ENCODE measurements at regions not wholly inside any gene's neighbourhood (a gene's known extent, or its start where the extent isn't known, plus 50 kb on each side); places are given as distances from the start of the nearest gene placed in this dataset.

DNA sequence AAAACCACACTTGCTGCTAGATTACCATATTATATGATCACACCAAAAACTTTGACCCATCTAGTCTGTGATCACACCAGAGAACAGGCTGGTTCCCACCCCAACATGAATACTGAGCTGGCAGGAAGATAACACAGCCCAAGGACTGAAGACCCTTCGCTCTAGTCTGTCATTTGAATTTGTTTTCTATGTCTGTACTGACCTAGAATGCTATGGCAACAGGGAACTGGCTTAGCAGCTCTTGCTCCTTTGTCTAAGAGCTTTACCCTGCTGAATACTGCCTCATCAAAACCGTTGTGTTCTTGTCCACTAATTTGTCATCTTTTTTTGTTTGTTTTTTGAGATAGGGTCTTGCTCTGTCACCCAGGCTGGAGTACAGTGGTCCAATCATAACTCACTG is 420.4 kb downstream of the AASDHPPT start:
- Mint-ChIP-seq H3K36me3 (ENCODE audit: low read depth) (no peaks in the 10 kb centered on the region), H3K4me3 (no peak overlapping the region), H3K27me3 (ENCODE audit: low read depth, poor library complexity) (no peaks in the 10 kb centered on the region), H3K4me1 (no peaks in the 10 kb centered on the region), H3K9me3 (no peaks in the 10 kb centered on the region), H3K27ac (no peak overlapping the region)
- TF ChIP-seq, protein P1, sequence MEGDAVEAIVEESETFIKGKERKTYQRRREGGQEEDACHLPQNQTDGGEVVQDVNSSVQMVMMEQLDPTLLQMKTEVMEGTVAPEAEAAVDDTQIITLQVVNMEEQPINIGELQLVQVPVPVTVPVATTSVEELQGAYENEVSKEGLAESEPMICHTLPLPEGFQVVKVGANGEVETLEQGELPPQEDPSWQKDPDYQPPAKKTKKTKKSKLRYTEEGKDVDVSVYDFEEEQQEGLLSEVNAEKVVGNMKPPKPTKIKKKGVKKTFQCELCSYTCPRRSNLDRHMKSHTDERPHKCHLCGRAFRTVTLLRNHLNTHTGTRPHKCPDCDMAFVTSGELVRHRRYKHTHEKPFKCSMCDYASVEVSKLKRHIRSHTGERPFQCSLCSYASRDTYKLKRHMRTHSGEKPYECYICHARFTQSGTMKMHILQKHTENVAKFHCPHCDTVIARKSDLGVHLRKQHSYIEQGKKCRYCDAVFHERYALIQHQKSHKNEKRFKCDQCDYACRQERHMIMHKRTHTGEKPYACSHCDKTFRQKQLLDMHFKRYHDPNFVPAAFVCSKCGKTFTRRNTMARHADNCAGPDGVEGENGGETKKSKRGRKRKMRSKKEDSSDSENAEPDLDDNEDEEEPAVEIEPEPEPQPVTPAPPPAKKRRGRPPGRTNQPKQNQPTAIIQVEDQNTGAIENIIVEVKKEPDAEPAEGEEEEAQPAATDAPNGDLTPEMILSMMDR (IDR thresholded peaks at IDR 0.05): no peak
- DNase-seq: no peak

DNA sequence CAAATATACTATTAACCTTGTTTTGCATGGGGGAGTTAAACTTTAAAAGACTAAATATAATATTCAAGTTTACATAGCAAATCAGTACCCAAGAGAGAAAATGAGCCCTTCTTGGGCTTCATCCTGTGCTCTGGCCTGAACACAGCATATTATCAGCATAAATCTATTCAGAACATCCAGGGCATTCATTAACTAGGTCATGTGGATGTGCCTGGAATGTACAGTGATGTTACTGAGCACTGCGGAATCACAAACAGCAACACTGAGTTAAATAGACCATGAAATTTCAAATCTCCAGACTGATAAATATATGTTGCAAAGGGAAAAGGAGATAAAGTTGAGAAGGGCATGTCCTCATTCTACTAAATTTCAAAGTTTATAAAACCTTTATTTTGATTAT is 426.4 kb downstream of the AASDHPPT start:
- H3K27me3 Mint-ChIP-seq (ENCODE audit: low read depth, poor library complexity): no peaks in the 10 kb centered on the region
- DNase-seq: no peak
- H3K27ac Mint-ChIP-seq: no peak overlapping the region
- H3K36me3 Mint-ChIP-seq (ENCODE audit: low read depth): no peaks in the 10 kb centered on the region
- H3K4me3 Mint-ChIP-seq: no peak overlapping the region
- H3K4me1 Mint-ChIP-seq: no peaks in the 10 kb centered on the region
- TF ChIP-seq, protein P1 (IDR thresholded peaks at IDR 0.05): no peak
- H3K9me3 Mint-ChIP-seq: no peaks in the 10 kb centered on the region

DNA sequence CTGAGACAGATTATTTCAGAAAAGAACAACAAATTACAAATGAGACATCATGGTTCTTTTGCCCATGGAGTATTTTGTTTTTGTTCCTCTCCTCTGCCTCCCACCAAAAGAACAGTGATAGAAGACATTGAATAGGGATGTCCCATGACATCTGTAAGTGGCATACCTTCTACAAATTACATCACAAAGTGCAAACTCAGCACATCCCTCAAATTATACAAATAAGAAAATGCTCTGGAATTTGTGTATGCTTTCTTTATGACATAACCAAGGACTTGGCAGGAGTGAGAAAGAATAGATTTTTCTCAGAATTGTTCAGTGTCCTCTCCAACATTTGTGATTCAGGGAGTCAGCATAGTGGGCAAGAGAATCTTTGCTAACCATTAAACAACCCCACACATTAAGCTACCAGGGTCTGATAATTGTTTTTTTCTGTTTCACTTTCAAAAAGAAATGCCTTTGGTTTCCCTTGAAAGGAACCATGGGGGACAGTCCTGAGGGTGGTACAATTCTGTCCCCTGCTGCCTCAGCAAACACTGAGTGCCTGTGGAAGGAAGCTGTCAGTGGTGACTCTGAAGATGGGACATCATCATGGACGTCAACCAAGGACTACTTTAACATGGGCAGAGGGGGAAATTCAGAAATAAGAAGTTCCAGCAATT is 430.3 kb downstream of the AASDHPPT start:
- H3K36me3 Mint-ChIP-seq (ENCODE audit: low read depth): no peaks in the 10 kb centered on the region
- H3K4me3 Mint-ChIP-seq: no peak overlapping the region
- no peaks in the 10 kb centered on the region for H3K9me3 Mint-ChIP-seq
- no peak for DNase-seq
- no peaks in the 10 kb centered on the region for H3K27me3 Mint-ChIP-seq (ENCODE audit: low read depth, poor library complexity)
- TF ChIP-seq, protein P1 (IDR thresholded peaks at IDR 0.05): no peak
- H3K4me1 Mint-ChIP-seq: no peaks in the 10 kb centered on the region
- no peak overlapping the region for H3K27ac Mint-ChIP-seq

DNA sequence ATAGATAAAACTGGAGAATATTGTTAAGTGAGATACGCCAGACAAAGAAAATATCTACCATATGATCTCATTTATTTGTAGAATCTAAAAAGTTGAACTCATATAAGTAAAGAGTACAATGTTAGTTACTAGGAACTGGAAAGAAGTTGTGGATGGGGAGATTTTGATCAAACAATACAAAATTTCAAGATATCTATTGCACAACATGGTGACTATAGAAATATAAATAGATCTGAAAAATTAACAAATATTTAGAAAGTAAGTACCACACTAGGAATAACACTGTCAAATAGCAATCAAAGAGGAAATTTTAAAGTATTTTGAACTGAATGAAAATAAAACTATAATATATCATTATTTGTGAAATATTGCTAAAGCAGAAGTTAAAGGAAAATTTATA is 437.2 kb downstream of the AASDHPPT start:
- no peaks in the 10 kb centered on the region for H3K4me1 Mint-ChIP-seq
- H3K27me3 Mint-ChIP-seq (ENCODE audit: low read depth, poor library complexity): no peaks in the 10 kb centered on the region
- no peaks in the 10 kb centered on the region for H3K9me3 Mint-ChIP-seq
- TF ChIP-seq, protein P1 (IDR thresholded peaks at IDR 0.05): no peak
- H3K36me3 Mint-ChIP-seq (ENCODE audit: low read depth): no peaks in the 10 kb centered on the region
- no peak overlapping the region for H3K4me3 Mint-ChIP-seq
- no peak for DNase-seq
- H3K27ac Mint-ChIP-seq: no peak overlapping the region

DNA sequence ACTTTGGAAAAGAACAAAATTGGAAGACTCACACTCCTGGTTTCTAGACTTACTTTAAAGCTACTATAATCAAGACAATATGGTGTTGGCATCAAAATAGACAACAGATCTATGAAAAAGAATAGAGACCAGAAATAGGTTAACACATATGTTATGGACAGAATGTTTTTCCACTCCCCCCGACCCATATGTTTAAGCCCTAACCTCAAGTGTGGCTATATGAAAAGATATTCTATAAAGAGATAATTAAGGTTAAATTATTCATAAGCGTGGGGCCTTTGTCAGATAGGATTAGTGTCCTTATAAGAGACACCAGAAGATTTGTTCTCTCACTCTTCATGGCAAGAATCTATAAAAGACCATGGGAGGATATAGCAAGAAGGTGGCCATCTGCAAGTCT is 440.0 kb downstream of the AASDHPPT start:
- Mint-ChIP-seq H3K4me3 (no peak overlapping the region), H3K27ac (no peak overlapping the region), H3K4me1 (no peaks in the 10 kb centered on the region), H3K36me3 (ENCODE audit: low read depth) (no peaks in the 10 kb centered on the region), H3K27me3 (ENCODE audit: low read depth, poor library complexity) (no peaks in the 10 kb centered on the region), H3K9me3 (no peaks in the 10 kb centered on the region)
- no peak for DNase-seq
- TF ChIP-seq, protein P1 (IDR thresholded peaks at IDR 0.05): no peak

DNA sequence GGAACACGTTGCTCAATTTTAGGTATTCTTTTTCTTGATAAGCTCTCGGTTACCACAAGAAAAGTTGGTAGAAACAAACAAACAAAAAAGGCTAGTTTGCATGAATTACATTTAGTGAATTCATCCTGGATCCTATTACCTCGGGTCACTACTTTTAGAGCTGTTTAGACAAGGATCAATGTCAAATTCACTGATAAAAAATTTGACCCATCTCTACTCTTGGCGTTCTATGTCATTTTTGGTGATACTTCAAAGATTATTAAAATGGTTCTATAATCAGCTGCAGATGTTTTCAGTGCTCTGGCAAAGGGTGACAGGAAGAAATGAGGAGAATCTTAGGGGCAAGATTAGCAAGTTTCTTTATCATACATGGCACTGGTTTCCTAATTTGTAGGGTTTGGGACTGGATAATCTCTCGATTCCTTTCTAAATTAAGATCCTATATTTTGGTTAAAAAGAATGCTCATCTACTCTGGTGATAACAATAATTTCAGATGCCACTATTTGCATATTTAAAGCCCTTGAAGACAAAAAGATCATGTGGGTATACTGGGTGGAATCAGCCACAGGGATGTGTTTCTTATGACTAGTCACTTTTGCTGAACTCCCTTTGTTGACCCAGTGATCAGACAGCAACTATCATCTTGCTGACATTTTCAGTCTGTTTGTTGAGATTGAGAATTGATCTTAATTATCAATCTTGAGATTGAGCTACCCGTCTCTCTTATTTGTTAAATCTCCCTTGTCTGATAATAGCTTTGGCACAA is 442.9 kb downstream of the AASDHPPT start:
- TF ChIP-seq, protein P1 (IDR thresholded peaks at IDR 0.05): no peak
- no peak overlapping the region for H3K27ac Mint-ChIP-seq

More for the DNA sequence above, 442.9 kb downstream of the AASDHPPT start:
- Mint-ChIP-seq H3K9me3 (no peaks in the 10 kb centered on the region), H3K4me1 (no peaks in the 10 kb centered on the region), H3K4me3 (no peak overlapping the region), H3K27me3 (ENCODE audit: low read depth, poor library complexity) (no peaks in the 10 kb centered on the region), H3K36me3 (ENCODE audit: low read depth) (no peaks in the 10 kb centered on the region)
- no peak for DNase-seq

All from nephron progenitor cell (in vitro differentiated cells).